T-helper 2 cell treated with Interferon-gamma antibody and Interleukin-4, amounts not matched to agents 5 μg/mL and 100 μg/mL, for 36 hours (primary cell): ENCODE measurements at regions not wholly inside any gene's neighbourhood (a gene's known extent, or its start where the extent isn't known, plus 50 kb on each side); places are given as distances from the start of the nearest gene placed in this dataset.

Experiments used
- DNase-seq: peaks from one replicate; pipeline ENCODE4 v3.0.0; 2021; ENCODE audit warnings: low spot score
- H3K27ac Mint-ChIP-seq: one replicate; pipeline ENCODE4 v1.8.0; 2021; ENCODE audit warnings: mild to moderate bottlenecking, mixed read lengths
- H3K27me3 Mint-ChIP-seq: one replicate; pipeline ENCODE4 v1.8.0; 2021; ENCODE audit warnings: low read depth, mixed read lengths
- H3K36me3 Mint-ChIP-seq: one replicate; pipeline ENCODE4 v1.8.0; 2021; ENCODE audit warnings: low read depth, mixed read lengths
- H3K4me1 Mint-ChIP-seq: one replicate; pipeline ENCODE4 v1.8.0; 2021; ENCODE audit warnings: low read depth, mixed read lengths
- H3K4me3 Mint-ChIP-seq: one replicate; pipeline ENCODE4 v1.8.0; 2022; ENCODE audit warnings: mild to moderate bottlenecking, moderate library complexity, mixed read lengths
- H3K9me3 Mint-ChIP-seq: one replicate; pipeline ENCODE4 v1.8.0; 2021; ENCODE audit warnings: mixed read lengths

- Mint-ChIP-seq H3K4me3 (no peak overlapping the region), H3K4me1 (no peaks in the 10 kb centered on the region), H3K27me3 (no peaks in the 10 kb centered on the region)
These were observed 665.5 kb upstream of the CNTNAP5 start for GRCh38 chr2:123359636-123360035.

GRCh38 chr2:123362671-123363440 is 662.2 kb upstream of the CNTNAP5 start:
- Mint-ChIP-seq H3K4me1 (no peaks in the 10 kb centered on the region), H3K27ac (no peak overlapping the region), H3K27me3 (no peaks in the 10 kb centered on the region), H3K36me3 (no peaks in the 10 kb centered on the region), H3K9me3 (peaks cover 27% of the 10 kb centered on the region), H3K4me3 (no peak overlapping the region)
- no peak for DNase-seq

More at GRCh38 chr2:123359636-123360035, 665.5 kb upstream of the CNTNAP5 start:
- no peak for DNase-seq
- no peak overlapping the region for H3K27ac Mint-ChIP-seq
- no peaks in the 10 kb centered on the region for H3K36me3 Mint-ChIP-seq
- peaks cover 21% of the 10 kb centered on the region for H3K9me3 Mint-ChIP-seq

- Mint-ChIP-seq H3K9me3 (peaks cover 29% of the 10 kb centered on the region), H3K27ac (no peak overlapping the region), H3K4me3 (no peak overlapping the region), H3K27me3 (no peaks in the 10 kb centered on the region), H3K36me3 (no peaks in the 10 kb centered on the region), H3K4me1 (no peaks in the 10 kb centered on the region)
- no peak for DNase-seq
These were observed 661.3 kb upstream of the CNTNAP5 start for GRCh38 chr2:123363826-123364225.

- H3K27me3 Mint-ChIP-seq, result no peaks in the 10 kb centered on the region
- no peaks in the 10 kb centered on the region for H3K4me1 Mint-ChIP-seq
- H3K36me3 Mint-ChIP-seq, result no peaks in the 10 kb centered on the region
- H3K4me3 Mint-ChIP-seq, result no peak overlapping the region
- DNase-seq, result no peak
- H3K9me3 Mint-ChIP-seq, result peaks cover 33% of the 10 kb centered on the region
- no peak overlapping the region for H3K27ac Mint-ChIP-seq
These were observed 660.7 kb upstream of the CNTNAP5 start for GRCh38 chr2:123364243-123364896.

GRCh38 chr2:123366239-123366837 is 658.7 kb upstream of the CNTNAP5 start:
- Mint-ChIP-seq H3K9me3 (peaks cover 30% of the 10 kb centered on the region), H3K4me3 (no peak overlapping the region), H3K27me3 (no peaks in the 10 kb centered on the region), H3K4me1 (no peaks in the 10 kb centered on the region), H3K36me3 (no peaks in the 10 kb centered on the region), H3K27ac (no peak overlapping the region)
- no peak for DNase-seq

GRCh38 chr2:123370186-123370585 is 654.9 kb upstream of the CNTNAP5 start:
- H3K27ac Mint-ChIP-seq, result no peak overlapping the region
- H3K9me3 Mint-ChIP-seq, result peaks cover 43% of the 10 kb centered on the region
- no peak for DNase-seq
- H3K4me1 Mint-ChIP-seq, result no peaks in the 10 kb centered on the region
- no peak overlapping the region for H3K4me3 Mint-ChIP-seq
- H3K36me3 Mint-ChIP-seq, result no peaks in the 10 kb centered on the region
- no peaks in the 10 kb centered on the region for H3K27me3 Mint-ChIP-seq

GRCh38 chr2:123371535-123371934 is 653.6 kb upstream of the CNTNAP5 start:
- Mint-ChIP-seq H3K4me3 (no peak overlapping the region), H3K27me3 (no peaks in the 10 kb centered on the region), H3K4me1 (no peaks in the 10 kb centered on the region), H3K27ac (no peak overlapping the region), H3K9me3 (peaks cover 45% of the 10 kb centered on the region), H3K36me3 (no peaks in the 10 kb centered on the region)
- DNase-seq, result no peak

GRCh38 chr2:123380370-123380935 is 644.6 kb upstream of the CNTNAP5 start:
- Mint-ChIP-seq H3K4me3 (no peak overlapping the region), H3K36me3 (no peaks in the 10 kb centered on the region), H3K27me3 (no peaks in the 10 kb centered on the region), H3K9me3 (peaks cover 52% of the 10 kb centered on the region), H3K27ac (no peak overlapping the region), H3K4me1 (no peaks in the 10 kb centered on the region)
- DNase-seq, result no peak

GRCh38 chr2:123415678-123416077 is 609.4 kb upstream of the CNTNAP5 start:
- Mint-ChIP-seq H3K27ac (no peak overlapping the region), H3K4me1 (no peaks in the 10 kb centered on the region), H3K9me3 (peaks cover 20% of the 10 kb centered on the region), H3K36me3 (no peaks in the 10 kb centered on the region), H3K4me3 (no peak overlapping the region), H3K27me3 (no peaks in the 10 kb centered on the region)
- no peak for DNase-seq

GRCh38 chr2:123419976-123420375 is 605.1 kb upstream of the CNTNAP5 start:
- Mint-ChIP-seq H3K36me3 (no peaks in the 10 kb centered on the region), H3K4me1 (no peaks in the 10 kb centered on the region), H3K4me3 (no peak overlapping the region), H3K27ac (no peak overlapping the region), H3K9me3 (peaks cover 29% of the 10 kb centered on the region), H3K27me3 (no peaks in the 10 kb centered on the region)
- no peak for DNase-seq

GRCh38 chr2:123434546-123435395 is 590.3 kb upstream of the CNTNAP5 start:
- no peak for DNase-seq
- Mint-ChIP-seq H3K4me1 (no peaks in the 10 kb centered on the region), H3K36me3 (no peaks in the 10 kb centered on the region), H3K9me3 (peaks cover 19% of the 10 kb centered on the region), H3K27me3 (no peaks in the 10 kb centered on the region), H3K27ac (no peak overlapping the region), H3K4me3 (no peak overlapping the region)

- Mint-ChIP-seq H3K9me3 (peaks cover 17% of the 10 kb centered on the region), H3K4me3 (no peak overlapping the region), H3K4me1 (no peaks in the 10 kb centered on the region), H3K27me3 (no peaks in the 10 kb centered on the region), H3K36me3 (no peaks in the 10 kb centered on the region), H3K27ac (no peak overlapping the region)
- DNase-seq, result no peak
These were observed 586.8 kb upstream of the CNTNAP5 start for GRCh38 chr2:123438251-123438650.

- Mint-ChIP-seq H3K4me3 (no peak overlapping the region), H3K36me3 (no peaks in the 10 kb centered on the region), H3K27me3 (no peaks in the 10 kb centered on the region), H3K9me3 (peaks cover 13% of the 10 kb centered on the region), H3K27ac (no peak overlapping the region), H3K4me1 (no peaks in the 10 kb centered on the region)
- no peak for DNase-seq
These were observed 586.4 kb upstream of the CNTNAP5 start for GRCh38 chr2:123438675-123439074.
